ENCODE measurements at regions not wholly inside any gene's neighbourhood (a gene's known extent, or its start where the extent isn't known, plus 50 kb on each side); places are given as distances from the start of the nearest gene placed in this dataset.

DNA sequence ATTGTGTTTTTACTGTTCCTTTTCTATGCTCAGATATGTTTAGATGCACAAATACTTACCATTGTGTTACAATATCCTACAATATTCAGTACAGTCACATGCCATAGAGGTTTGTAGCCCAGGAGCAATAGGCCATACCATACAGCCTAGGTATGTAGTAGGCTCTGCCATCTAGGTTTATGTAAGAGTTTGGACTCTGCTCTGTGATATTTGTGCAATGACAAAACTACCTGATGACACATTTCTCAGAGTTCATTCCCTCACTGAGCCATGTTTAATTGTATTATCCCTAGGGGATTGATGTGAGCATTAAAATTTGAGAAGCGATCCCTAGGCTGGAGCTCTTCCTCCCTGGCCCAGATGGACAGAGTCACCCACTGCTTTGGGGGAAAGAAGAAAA lies 270.0 kb upstream of the PROK2 start:
- Histone ChIP-seq H3K4me2 (no peak overlapping the region), H2AFZ (replicated peaks) (no peak overlapping the region), H4K20me1 (ENCODE audit: low read depth) (no peaks in the 10 kb centered on the region), H3K9ac (no peak overlapping the region), H3K27ac (no peak overlapping the region), H3F3A (ENCODE audit: low read depth) (no peaks in the 10 kb centered on the region), H3K9me3 (ENCODE audit: low read depth) (no peaks in the 10 kb centered on the region), H3K79me2 (ENCODE audit: low read depth) (no peaks in the 10 kb centered on the region), H3K4me1 (no peaks in the 10 kb centered on the region), H3K36me3 (no peaks in the 10 kb centered on the region), H3K4me3 (no peak overlapping the region), H3K27me3 (no peaks in the 10 kb centered on the region)
- Mint-ChIP-seq H3K4me1 (peaks cover 4% of the 10 kb centered on the region), H3K9me3 (no peaks in the 10 kb centered on the region), H3K27ac (no peak overlapping the region), H3K36me3 (no peaks in the 10 kb centered on the region), H3K27me3 (ENCODE audit: insufficient read depth, low read depth) (peaks cover 3% of the 10 kb centered on the region), H3K4me3 (no peak overlapping the region)
- TF ChIP-seq, protein P1, sequence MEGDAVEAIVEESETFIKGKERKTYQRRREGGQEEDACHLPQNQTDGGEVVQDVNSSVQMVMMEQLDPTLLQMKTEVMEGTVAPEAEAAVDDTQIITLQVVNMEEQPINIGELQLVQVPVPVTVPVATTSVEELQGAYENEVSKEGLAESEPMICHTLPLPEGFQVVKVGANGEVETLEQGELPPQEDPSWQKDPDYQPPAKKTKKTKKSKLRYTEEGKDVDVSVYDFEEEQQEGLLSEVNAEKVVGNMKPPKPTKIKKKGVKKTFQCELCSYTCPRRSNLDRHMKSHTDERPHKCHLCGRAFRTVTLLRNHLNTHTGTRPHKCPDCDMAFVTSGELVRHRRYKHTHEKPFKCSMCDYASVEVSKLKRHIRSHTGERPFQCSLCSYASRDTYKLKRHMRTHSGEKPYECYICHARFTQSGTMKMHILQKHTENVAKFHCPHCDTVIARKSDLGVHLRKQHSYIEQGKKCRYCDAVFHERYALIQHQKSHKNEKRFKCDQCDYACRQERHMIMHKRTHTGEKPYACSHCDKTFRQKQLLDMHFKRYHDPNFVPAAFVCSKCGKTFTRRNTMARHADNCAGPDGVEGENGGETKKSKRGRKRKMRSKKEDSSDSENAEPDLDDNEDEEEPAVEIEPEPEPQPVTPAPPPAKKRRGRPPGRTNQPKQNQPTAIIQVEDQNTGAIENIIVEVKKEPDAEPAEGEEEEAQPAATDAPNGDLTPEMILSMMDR (IDR thresholded peaks at IDR 0.05), result no peak
- no peak for TF ChIP-seq EZH2phosphoT487 (IDR thresholded peaks at IDR 0.05)
- no peak for TF ChIP-seq EZH2 (IDR thresholded peaks at IDR 0.05)
- no peak for DNase-seq (ENCODE audit: low spot score)

DNA sequence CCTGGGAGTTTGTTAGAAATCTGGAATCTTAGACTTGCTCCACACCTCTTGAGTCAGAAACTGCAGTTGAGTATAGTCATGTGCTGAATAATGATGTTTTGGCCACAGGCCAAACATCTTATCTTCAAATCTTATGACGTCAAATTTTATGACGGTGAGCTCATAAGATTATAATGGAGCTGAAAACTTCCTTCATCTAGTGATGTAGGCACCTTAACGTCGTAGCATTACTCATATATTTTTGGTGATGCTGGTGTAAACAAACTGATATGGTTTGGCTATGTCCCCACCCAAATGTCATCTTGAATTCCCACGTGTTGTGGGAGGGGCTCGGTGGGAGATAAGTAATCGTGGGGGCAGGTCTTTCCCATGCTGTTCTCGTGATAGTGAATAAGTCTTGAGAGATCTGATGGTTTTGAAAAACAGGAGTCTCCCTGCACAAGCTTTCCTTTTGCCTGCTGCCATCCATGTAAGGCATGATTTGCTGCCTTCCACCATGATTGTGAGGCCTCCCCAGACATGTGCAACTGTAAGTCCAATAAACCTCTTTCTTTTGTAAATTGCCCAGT lies 268.0 kb upstream of the PROK2 start:
- H2AFZ ChIP-seq (replicated peaks), result no peak overlapping the region
- no peak overlapping the region for H3K4me2 ChIP-seq
- H3K4me1 Mint-ChIP-seq, result peaks cover 5% of the 10 kb centered on the region
- H3K36me3 Mint-ChIP-seq, result no peaks in the 10 kb centered on the region
- H3K4me3 Mint-ChIP-seq, result no peak overlapping the region
- no peaks in the 10 kb centered on the region for H4K20me1 ChIP-seq (ENCODE audit: low read depth)
- H3K27ac Mint-ChIP-seq, result no peak overlapping the region
- peaks cover 6% of the 10 kb centered on the region for H3K27me3 Mint-ChIP-seq (ENCODE audit: insufficient read depth, low read depth)
- H3K4me1 ChIP-seq, result no peaks in the 10 kb centered on the region
- H3K9me3 ChIP-seq (ENCODE audit: low read depth), result no peaks in the 10 kb centered on the region
- H3K9ac ChIP-seq, result no peak overlapping the region
- H3F3A ChIP-seq (ENCODE audit: low read depth), result no peaks in the 10 kb centered on the region
- H3K79me2 ChIP-seq (ENCODE audit: low read depth), result no peaks in the 10 kb centered on the region
- no peak overlapping the region for H3K4me3 ChIP-seq
- H3K9me3 Mint-ChIP-seq, result no peaks in the 10 kb centered on the region
- H3K27me3 ChIP-seq, result no peaks in the 10 kb centered on the region
- TF ChIP-seq, protein P1 (IDR thresholded peaks at IDR 0.05), result no peak
- TF ChIP-seq EZH2phosphoT487 (IDR thresholded peaks at IDR 0.05) (no peak), EZH2 (IDR thresholded peaks at IDR 0.05) (no peak)
- no peaks in the 10 kb centered on the region for H3K36me3 ChIP-seq
- no peak for DNase-seq (ENCODE audit: low spot score)
- H3K27ac ChIP-seq, result no peak overlapping the region

DNA sequence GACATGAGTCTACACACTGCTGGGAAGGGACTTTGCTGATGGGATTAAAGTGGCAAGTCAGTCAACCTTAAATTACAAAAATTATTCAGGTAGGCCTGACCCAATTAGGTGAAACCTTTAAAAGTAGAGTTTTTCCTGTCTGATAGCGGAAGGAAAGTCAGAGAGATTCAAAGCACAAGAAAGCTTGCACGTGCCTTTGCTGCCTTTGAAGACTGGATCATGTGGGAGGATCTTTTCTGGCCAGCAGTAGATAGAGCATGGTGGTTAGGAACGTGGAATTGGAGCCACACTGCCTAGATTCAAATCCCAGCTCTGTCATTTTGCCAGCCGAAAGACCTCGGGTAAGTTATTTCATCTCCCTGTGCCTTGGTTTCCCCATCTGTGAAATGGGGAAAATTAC lies 265.8 kb upstream of the PROK2 start:
- Histone ChIP-seq H3F3A (ENCODE audit: low read depth) (peaks cover 3% of the 10 kb centered on the region), H3K9me3 (ENCODE audit: low read depth) (no peaks in the 10 kb centered on the region), H3K27me3 (no peaks in the 10 kb centered on the region), H4K20me1 (ENCODE audit: low read depth) (no peaks in the 10 kb centered on the region), H3K4me1 (no peaks in the 10 kb centered on the region), H3K4me3 (no peak overlapping the region), H2AFZ (replicated peaks) (no peak overlapping the region), H3K27ac (no peak overlapping the region), H3K4me2 (no peak overlapping the region), H3K79me2 (ENCODE audit: low read depth) (no peaks in the 10 kb centered on the region), H3K36me3 (no peaks in the 10 kb centered on the region), H3K9ac (no peak overlapping the region)
- Mint-ChIP-seq H3K9me3 (no peaks in the 10 kb centered on the region), H3K4me3 (no peak overlapping the region), H3K27me3 (ENCODE audit: insufficient read depth, low read depth) (peaks cover 8% of the 10 kb centered on the region), H3K4me1 (peaks cover 5% of the 10 kb centered on the region), H3K27ac (no peak overlapping the region), H3K36me3 (no peaks in the 10 kb centered on the region)
- DNase-seq (ENCODE audit: low spot score), result no peak
- TF ChIP-seq EZH2phosphoT487 (IDR thresholded peaks at IDR 0.05), result no peak
- TF ChIP-seq, protein P1 (IDR thresholded peaks at IDR 0.05), result no peak
- TF ChIP-seq EZH2 (IDR thresholded peaks at IDR 0.05), result no peak
